HG02571 (cell line): ENCODE measurements at regions not wholly inside any gene's neighbourhood (a gene's known extent, or its start where the extent isn't known, plus 50 kb on each side); places are given as distances from the start of the nearest gene placed in this dataset.

Source experiments
- ATAC-seq: cut with Tn5 transposase; IDR thresholded peaks from one replicate; pipeline ENCODE4 v1.9.1; 2021; ENCODE audit warnings: mild to moderate bottlenecking, moderate library complexity; ENCODE audit not compliant: unreplicated experiment

- ATAC-seq = no peak
Measured at GRCh38 chr10:106473129-106473685, 691.3 kb downstream of the SORCS1 start.

- ATAC-seq = no peak
Measured at GRCh38 chr10:106467506-106467905, 697.0 kb downstream of the SORCS1 start.

- no peak for ATAC-seq
Measured at GRCh38 chr10:106457522-106457921, 707.0 kb downstream of the SORCS1 start.

DNA sequence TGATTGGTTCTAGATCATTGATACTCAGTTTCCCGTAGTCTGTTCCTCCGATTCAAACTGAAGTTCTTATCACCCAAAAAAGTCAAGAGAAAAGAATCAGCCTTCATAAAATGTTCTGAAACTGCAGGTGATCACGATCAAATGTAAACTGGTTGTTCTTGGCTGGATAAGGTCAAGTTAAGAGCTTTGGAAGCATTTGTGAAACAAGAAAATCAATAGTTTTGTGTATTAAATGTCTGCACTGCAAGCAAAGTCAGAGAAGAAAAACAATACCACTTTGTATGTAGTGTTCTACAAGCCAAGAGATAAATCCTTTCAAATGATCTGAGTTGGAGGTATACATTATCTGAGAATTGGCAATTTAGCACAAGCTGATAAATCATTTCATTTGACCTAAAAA, 710.3 kb downstream of the SORCS1 start:
- no peak for ATAC-seq

DNA sequence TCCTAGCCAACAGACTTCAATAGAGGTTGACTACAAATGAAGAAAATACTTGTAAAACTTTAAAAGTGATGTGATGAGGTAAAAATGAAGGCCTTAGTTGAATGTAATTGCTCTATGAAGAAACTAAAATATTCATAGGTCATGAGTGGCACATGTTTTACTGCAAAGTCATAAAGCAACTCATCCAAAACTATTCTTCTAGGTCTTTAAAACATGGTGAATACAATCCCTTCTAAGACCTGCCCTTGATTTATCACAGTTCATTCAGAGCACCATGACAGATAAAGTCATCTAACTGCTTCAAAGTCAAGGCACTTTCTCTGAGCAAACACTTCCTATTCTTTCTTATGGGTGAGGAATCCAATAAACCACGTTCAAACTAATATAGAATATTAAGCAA, 713.5 kb downstream of the SORCS1 start:
- no peak for ATAC-seq

DNA sequence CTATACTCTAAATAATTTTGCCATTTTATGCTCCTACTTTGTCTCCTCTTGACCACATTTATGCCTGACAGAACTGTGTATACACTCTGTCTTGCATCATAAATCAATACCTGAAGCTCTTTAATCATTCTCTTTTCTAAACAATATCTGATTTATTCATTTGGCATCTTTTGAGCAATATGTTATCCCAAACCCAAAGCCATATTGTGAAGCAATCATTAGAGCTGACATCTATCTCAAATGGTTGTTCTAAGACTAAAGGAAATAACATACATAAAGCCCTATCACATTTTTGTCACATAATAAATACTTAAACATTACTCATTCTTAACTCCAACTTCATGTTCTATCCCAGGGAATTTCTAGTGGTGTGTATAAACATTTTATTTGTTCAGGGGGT, 717.6 kb downstream of the SORCS1 start:
- no peak for ATAC-seq

DNA sequence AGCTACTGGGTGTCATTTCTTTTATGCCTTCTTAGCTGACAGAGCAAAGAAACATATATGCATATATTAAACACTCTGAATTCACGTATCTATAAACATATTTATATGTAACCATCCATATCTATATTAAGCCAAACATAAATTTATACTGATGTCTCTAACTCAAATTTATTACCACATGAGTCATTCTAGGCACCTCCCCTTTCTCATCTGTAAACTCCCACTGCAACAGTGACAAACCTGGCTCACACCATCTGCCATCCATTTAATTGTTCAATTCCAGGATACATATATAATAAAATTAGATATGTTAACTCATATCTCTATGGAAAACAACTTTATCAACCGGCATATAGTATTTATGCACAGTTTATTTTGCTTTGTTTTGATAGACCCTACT, 722.3 kb downstream of the SORCS1 start:
- ATAC-seq = no peak

- ATAC-seq = no peak
Measured at GRCh38 chr10:106440767-106441166, 723.7 kb downstream of the SORCS1 start.

GRCh38 chr10:106440355-106440754, 724.2 kb downstream of the SORCS1 start:
- no peak for ATAC-seq

DNA sequence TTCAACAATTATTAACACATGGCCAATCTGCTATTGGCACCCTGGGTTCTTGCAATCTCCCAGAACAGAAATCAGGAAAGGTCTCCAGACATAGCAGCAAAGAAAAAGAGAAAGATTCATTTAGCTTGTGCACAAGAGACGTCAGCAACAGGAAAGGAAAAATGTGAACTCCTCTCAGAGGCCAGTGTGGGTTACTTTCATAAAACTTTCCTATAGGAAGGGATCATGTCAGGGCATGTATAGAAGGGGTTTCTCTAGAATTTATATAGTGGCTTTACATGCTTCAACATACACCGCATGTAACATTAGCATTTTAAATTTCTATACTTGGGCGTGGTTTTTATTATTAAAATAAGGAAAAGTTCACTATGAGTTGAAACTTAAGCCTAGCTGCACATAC, 725.1 kb downstream of the SORCS1 start:
- ATAC-seq = no peak

DNA sequence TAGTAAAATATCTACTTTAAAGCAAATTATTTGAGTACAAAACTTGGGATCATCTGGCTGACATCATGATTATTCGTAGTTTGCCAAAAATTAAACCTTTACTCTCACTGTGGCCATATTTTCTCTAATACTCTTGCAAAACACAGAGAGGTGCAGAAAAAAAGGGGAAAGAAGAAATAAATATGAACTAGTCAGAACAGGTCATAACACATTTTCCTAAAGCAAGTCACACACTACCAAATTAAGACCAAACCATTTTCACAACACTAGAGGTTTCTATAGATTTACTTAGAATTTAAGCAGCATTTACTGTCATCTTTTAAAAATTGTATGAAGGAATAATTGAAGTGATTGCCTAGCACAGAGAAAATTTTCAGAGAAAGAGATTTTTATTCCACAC, 726.1 kb downstream of the SORCS1 start:
- no peak for ATAC-seq

GRCh38 chr10:106436123-106436715, 728.3 kb downstream of the SORCS1 start:
- ATAC-seq = no peak

- ATAC-seq = no peak
Measured at GRCh38 chr10:106435081-106435480, 729.4 kb downstream of the SORCS1 start.

GRCh38 chr10:106424981-106425380, 739.5 kb downstream of the SORCS1 start:
- no peak for ATAC-seq

DNA sequence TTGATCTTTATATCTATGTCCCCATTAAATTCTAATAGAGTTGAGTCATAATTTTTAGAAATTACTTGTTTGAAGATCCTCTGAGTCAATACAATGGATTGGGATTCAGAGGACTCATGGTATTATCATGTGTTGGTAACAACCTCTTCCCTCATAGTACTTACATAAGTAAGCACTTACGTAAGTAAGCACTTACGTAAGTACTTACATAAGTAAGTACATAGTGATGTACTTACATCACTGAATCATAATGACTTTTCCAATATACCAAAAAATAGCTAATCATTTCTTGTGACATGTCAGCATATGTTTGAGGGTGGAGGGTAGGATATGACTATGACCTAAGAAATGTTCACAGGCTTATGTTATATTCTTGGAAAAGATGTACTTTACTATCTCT, 740.5 kb downstream of the SORCS1 start:
- ATAC-seq = no peak

- ATAC-seq = no peak
Measured at GRCh38 chr10:106410331-106410730, 754.2 kb downstream of the SORCS1 start.

DNA sequence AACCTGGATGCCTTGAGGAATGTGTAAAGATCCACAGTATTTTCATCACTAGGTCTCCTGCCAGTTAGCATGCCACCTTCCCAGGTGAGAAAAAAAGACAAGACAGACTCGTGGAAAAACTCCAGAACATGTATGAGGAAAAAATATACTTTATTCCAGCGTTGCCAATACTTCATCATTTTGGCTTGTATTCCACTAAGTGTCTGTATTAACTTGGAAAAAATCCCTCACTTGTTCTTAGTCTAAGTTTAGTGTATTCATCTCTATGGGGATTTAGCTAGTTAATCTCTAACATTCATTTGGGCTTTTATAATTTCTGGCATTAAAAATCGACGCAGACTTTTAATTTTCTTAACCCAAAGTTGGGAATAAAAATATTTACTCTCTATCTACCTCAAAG, 759.4 kb downstream of the SORCS1 start:
- no peak for ATAC-seq

- ATAC-seq = no peak
Measured at GRCh38 chr10:106402458-106402857, 762.0 kb downstream of the SORCS1 start.

DNA sequence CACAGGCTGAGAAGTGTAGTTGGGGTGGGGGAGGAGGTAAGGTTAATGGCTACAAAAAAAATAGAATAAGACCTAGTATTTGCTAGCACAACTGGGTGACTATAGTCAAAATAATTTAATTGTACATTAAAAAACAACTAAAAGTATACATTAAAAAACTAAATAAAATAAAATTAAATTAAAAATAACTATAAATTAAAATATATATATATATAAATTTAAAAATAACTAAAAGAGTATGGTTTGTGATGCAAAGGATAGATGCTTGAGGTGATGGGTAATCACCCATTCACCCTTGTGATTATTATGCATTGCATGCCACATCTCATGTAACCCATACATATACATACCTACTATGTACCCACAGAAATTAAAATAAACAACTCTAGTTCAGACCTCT, 762.5 kb downstream of the SORCS1 start:
- ATAC-seq = no peak

DNA sequence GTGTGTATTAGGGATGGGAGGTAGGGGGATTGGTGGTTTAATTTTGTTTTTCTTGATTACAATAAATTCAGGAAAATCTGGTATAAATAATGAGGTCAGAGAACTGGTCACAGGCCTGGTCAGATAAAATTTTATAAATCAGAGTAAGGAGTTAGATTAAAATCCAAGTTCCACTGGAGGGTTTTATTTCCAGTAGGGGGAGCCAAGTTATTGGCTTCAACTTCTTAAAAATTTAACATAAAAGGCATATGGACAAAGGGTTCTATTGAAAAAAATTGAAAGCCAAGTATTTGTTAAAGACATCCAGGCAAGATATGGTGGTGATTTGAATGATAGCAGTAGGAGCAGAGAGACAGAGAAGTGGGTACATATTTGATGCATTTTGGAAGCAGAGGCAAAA, 763.3 kb downstream of the SORCS1 start:
- ATAC-seq = no peak

DNA sequence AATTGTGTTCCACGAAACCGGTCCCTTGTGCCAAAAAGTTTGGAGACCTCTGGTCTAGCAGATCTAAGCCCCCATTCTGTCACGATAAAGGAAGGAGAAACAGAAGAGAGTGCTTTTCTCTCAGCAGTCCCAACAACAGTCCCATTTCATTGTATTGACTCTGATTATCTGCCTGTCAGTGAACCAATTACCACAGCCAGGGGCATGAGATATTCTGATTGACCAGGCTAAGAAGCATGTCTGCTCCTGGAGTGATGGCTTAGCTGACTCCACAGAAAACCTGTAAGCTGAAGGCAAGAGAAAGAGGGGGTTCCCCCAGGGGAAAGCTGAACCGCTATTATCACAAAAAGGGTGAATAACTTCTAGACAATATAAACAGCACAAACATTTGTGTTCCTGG, 765.4 kb downstream of the SORCS1 start:
- ATAC-seq = no peak

DNA sequence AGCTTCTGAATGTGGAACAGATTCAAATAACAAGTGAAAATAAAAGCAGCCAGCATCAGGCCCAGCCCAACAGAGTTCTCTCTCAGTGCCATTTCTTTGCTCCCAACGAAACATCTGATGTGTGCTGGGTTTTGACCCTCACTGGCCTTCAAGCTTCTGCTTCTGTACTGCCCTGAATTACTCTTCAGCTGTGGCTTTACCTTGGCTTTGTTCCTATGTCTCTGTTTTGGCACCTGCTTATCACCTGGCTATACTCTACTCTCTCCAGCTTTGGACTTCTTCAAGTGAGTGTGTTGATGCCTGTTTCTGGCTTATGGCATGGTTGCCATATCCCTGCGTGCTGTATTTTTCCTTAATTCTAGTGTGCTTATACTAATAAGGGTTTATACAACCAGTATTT, 768.3 kb downstream of the SORCS1 start:
- no peak for ATAC-seq

DNA sequence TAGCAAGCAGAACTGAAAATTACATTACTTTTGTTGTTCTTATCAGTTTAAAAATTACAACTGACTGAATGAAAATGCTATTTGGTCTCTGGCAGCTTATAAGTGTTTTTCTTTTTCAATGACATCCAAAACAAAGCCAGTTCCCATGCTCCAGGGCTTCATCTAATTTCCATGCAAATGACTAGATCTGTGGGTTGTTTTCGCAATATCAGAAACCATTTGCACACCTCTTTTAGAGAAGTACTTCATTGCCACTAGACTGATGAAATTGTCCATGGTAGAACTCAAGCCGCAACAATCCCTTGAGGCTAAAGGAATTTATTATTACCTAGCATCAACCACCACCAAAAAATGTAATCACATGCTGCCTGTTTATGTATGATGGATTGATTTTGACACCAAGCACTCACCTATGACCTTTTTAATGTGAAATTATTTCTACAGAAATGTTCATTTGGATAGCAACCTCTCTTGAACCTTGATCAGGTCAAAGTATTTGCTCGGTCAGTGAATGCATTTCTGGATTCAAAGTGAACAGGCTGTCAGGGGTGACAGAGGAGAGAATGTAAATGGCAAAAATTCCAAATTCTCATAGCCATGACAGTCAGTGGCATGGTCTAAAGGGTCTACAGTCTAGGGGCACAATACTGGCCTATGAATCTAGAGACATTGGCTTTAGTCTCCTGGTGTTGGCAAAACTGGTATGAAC, 769.3 kb downstream of the SORCS1 start:
- no peak for ATAC-seq
